SH-SY5Y (cell line): ENCODE measurements at regions not wholly inside any gene's neighbourhood (a gene's known extent, or its start where the extent isn't known, plus 50 kb on each side); places are given as distances from the start of the nearest gene placed in this dataset.

ENCODE experiments used
- GATA2 ChIP-seq: IDR thresholded peaks from 2 replicates; pipeline ENCODE4 v1.6.1; 2011; ENCODE audit warnings: mild to moderate bottlenecking, low read depth, low read length
- GATA3 ChIP-seq: IDR thresholded peaks from 2 replicates; pipeline ENCODE4 v1.6.1; 2011; ENCODE audit warnings: low read depth, mild to moderate bottlenecking, low read length, moderate library complexity

- no peak for TF ChIP-seq GATA2
- no peak for TF ChIP-seq GATA3
Measured at GRCh38 chr7:131861620-131862346, 305.4 kb upstream of the PODXL start.
